AG09319 (cell line): ENCODE measurements at regions not wholly inside any gene's neighbourhood (a gene's known extent, or its start where the extent isn't known, plus 50 kb on each side); places are given as distances from the start of the nearest gene placed in this dataset.

Experiments used
- DNase-seq: peaks from one replicate; pipeline ENCODE4 v3.0.0-alpha.2; 2010; ENCODE audit warnings: low read depth; ENCODE audit errors: extremely low read depth
- CTCF ChIP-seq: IDR thresholded peaks from 2 replicates; pipeline ENCODE4 v1.5.1; 2011; ENCODE audit warnings: low read depth, mild to moderate bottlenecking, inconsistent platforms, low read length, moderate library complexity

- TF ChIP-seq CTCF, result no peak
- DNase-seq, result no peak
Observed at GRCh38 chr18:41206341-41206830, 748.6 kb upstream of the PIK3C3 start.

- no peak for DNase-seq
- no peak for TF ChIP-seq CTCF
Observed at GRCh38 chr18:41199212-41199611, 755.8 kb upstream of the PIK3C3 start.

- no peak for TF ChIP-seq CTCF
- DNase-seq, result no peak
Observed at GRCh38 chr18:41197967-41198366, 757.1 kb upstream of the PIK3C3 start.

- TF ChIP-seq CTCF, result no peak
- no peak for DNase-seq
Observed at GRCh38 chr18:41170346-41170745, 784.7 kb upstream of the PIK3C3 start.

- no peak for TF ChIP-seq CTCF
- DNase-seq, result no peak
Observed at GRCh38 chr18:41165625-41166024, 789.4 kb upstream of the PIK3C3 start.

GRCh38 chr18:41162781-41163180 is 792.3 kb upstream of the PIK3C3 start:
- no peak for DNase-seq
- TF ChIP-seq CTCF, result no peak

GRCh38 chr18:41162191-41162590 is 792.8 kb upstream of the PIK3C3 start:
- no peak for DNase-seq
- TF ChIP-seq CTCF, result no peak
